GM21515 (cell line): ENCODE measurements at regions not wholly inside any gene's neighbourhood (a gene's known extent, or its start where the extent isn't known, plus 50 kb on each side); places are given as distances from the start of the nearest gene placed in this dataset.

ENCODE experiments used
- ATAC-seq: cut with Tn5 transposase; IDR thresholded peaks from one replicate; pipeline ENCODE4 v1.9.1; 2021; ENCODE audit not compliant: unreplicated experiment

- no peak for ATAC-seq
Measured at GRCh38 chr20:60867589-60867988, 384.5 kb upstream of the CDH4 start.

- ATAC-seq = no peak
Measured at GRCh38 chr20:60868316-60868891, 383.7 kb upstream of the CDH4 start.

- no peak for ATAC-seq
Measured at GRCh38 chr20:60869087-60869486, 383.0 kb upstream of the CDH4 start.

- no peak for ATAC-seq
Measured at GRCh38 chr20:60869625-60870024, 382.4 kb upstream of the CDH4 start.

- no peak for ATAC-seq
Measured at GRCh38 chr20:60870040-60870439, 382.0 kb upstream of the CDH4 start.

GRCh38 chr20:60872224-60872623 lies 379.8 kb upstream of the CDH4 start:
- ATAC-seq = no peak

GRCh38 chr20:60877071-60877857 lies 374.8 kb upstream of the CDH4 start:
- no peak for ATAC-seq

- no peak for ATAC-seq
Measured at GRCh38 chr20:60882836-60883235, 369.2 kb upstream of the CDH4 start.

- ATAC-seq = no peak
Measured at GRCh38 chr20:60883496-60883895, 368.6 kb upstream of the CDH4 start.

- ATAC-seq = no peak
Measured at GRCh38 chr20:60884277-60884676, 367.8 kb upstream of the CDH4 start.

- no peak for ATAC-seq
Measured at GRCh38 chr20:60888771-60889170, 363.3 kb upstream of the CDH4 start.

GRCh38 chr20:60892095-60892813 lies 359.8 kb upstream of the CDH4 start:
- ATAC-seq = no peak

GRCh38 chr20:60894091-60894490 lies 358.0 kb upstream of the CDH4 start:
- ATAC-seq = no peak

GRCh38 chr20:60895363-60896079 lies 356.5 kb upstream of the CDH4 start:
- ATAC-seq = no peak

- no peak for ATAC-seq
Measured at GRCh38 chr20:60897976-60898375, 354.1 kb upstream of the CDH4 start.

- no peak for ATAC-seq
Measured at GRCh38 chr20:60899320-60899719, 352.7 kb upstream of the CDH4 start.

- no peak for ATAC-seq
Measured at GRCh38 chr20:60900618-60901017, 351.4 kb upstream of the CDH4 start.

GRCh38 chr20:60901831-60902230 lies 350.2 kb upstream of the CDH4 start:
- ATAC-seq = no peak

- no peak for ATAC-seq
Measured at GRCh38 chr20:60903325-60903971, 348.6 kb upstream of the CDH4 start.

GRCh38 chr20:60904730-60905129 lies 347.3 kb upstream of the CDH4 start:
- no peak for ATAC-seq

GRCh38 chr20:60905919-60906318 lies 346.1 kb upstream of the CDH4 start:
- ATAC-seq = no peak
